ENCODE measurements at regions not wholly inside any gene's neighbourhood (a gene's known extent, or its start where the extent isn't known, plus 50 kb on each side); places are given as distances from the start of the nearest gene placed in this dataset.

GRCh38 chr2:579961-580360 lies 97.2 kb downstream of the TMEM18 start:
- ATAC-seq (ENCODE audit: insufficient number of reproducible peaks, low FRiP score, low read depth) = no peak
- Histone ChIP-seq H3K4me1 (ENCODE audit: control insufficient read depth in 1 of 2, low read depth in 2 of 2) (no peaks in the 10 kb centered on the region), H3K27me3 (replicated peaks; ENCODE audit: insufficient read depth) (no peaks in the 10 kb centered on the region), H3K4me3 (no peak overlapping the region), H3K27ac (no peak overlapping the region), H3K36me3 (no peaks in the 10 kb centered on the region), H3K9me3 (peaks cover 5% of the 10 kb centered on the region)
- no peak for DNase-seq (ENCODE audit: low spot score)
- TF ChIP-seq, protein P1, sequence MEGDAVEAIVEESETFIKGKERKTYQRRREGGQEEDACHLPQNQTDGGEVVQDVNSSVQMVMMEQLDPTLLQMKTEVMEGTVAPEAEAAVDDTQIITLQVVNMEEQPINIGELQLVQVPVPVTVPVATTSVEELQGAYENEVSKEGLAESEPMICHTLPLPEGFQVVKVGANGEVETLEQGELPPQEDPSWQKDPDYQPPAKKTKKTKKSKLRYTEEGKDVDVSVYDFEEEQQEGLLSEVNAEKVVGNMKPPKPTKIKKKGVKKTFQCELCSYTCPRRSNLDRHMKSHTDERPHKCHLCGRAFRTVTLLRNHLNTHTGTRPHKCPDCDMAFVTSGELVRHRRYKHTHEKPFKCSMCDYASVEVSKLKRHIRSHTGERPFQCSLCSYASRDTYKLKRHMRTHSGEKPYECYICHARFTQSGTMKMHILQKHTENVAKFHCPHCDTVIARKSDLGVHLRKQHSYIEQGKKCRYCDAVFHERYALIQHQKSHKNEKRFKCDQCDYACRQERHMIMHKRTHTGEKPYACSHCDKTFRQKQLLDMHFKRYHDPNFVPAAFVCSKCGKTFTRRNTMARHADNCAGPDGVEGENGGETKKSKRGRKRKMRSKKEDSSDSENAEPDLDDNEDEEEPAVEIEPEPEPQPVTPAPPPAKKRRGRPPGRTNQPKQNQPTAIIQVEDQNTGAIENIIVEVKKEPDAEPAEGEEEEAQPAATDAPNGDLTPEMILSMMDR (IDR thresholded peaks at IDR 0.05) = no peak

GRCh38 chr2:579351-579886 lies 97.8 kb downstream of the TMEM18 start:
- TF ChIP-seq, protein P1 (IDR thresholded peaks at IDR 0.05) = no peak

GRCh38 chr2:576292-576691 lies 100.9 kb downstream of the TMEM18 start:
- no peaks in the 10 kb centered on the region for H3K36me3 ChIP-seq
- no peaks in the 10 kb centered on the region for H3K27me3 ChIP-seq (replicated peaks; ENCODE audit: insufficient read depth)
- no peak overlapping the region for H3K27ac ChIP-seq
- H3K4me1 ChIP-seq (ENCODE audit: control insufficient read depth in 1 of 2, low read depth in 2 of 2) = no peaks in the 10 kb centered on the region
- TF ChIP-seq, protein P1 (IDR thresholded peaks at IDR 0.05) = no peak
- no peak for DNase-seq (ENCODE audit: low spot score)
- ATAC-seq (ENCODE audit: insufficient number of reproducible peaks, low FRiP score, low read depth) = no peak
- H3K9me3 ChIP-seq = peaks cover 9% of the 10 kb centered on the region
- H3K4me3 ChIP-seq = no peak overlapping the region

More at GRCh38 chr2:579351-579886, 97.8 kb downstream of the TMEM18 start:
- Histone ChIP-seq H3K27me3 (replicated peaks; ENCODE audit: insufficient read depth) (no peaks in the 10 kb centered on the region), H3K27ac (no peak overlapping the region), H3K4me1 (ENCODE audit: control insufficient read depth in 1 of 2, low read depth in 2 of 2) (no peaks in the 10 kb centered on the region), H3K36me3 (no peaks in the 10 kb centered on the region), H3K4me3 (no peak overlapping the region), H3K9me3 (peaks cover 5% of the 10 kb centered on the region)
- ATAC-seq (ENCODE audit: insufficient number of reproducible peaks, low FRiP score, low read depth) (no peak), DNase-seq (ENCODE audit: low spot score) (no peak)

GRCh38 chr2:575727-576236 lies 101.4 kb downstream of the TMEM18 start:
- TF ChIP-seq, protein P1 (IDR thresholded peaks at IDR 0.05) = no peak
- Histone ChIP-seq H3K4me1 (ENCODE audit: control insufficient read depth in 1 of 2, low read depth in 2 of 2) (no peaks in the 10 kb centered on the region), H3K4me3 (no peak overlapping the region), H3K27me3 (replicated peaks; ENCODE audit: insufficient read depth) (no peaks in the 10 kb centered on the region), H3K27ac (no peak overlapping the region), H3K36me3 (no peaks in the 10 kb centered on the region), H3K9me3 (peaks cover 9% of the 10 kb centered on the region)
- no peak for ATAC-seq (ENCODE audit: insufficient number of reproducible peaks, low FRiP score, low read depth)
- DNase-seq (ENCODE audit: low spot score) = no peak

GRCh38 chr2:575030-575726 lies 102.0 kb downstream of the TMEM18 start:
- no peak for ATAC-seq (ENCODE audit: insufficient number of reproducible peaks, low FRiP score, low read depth)

More at GRCh38 chr2:575030-575726, 102.0 kb downstream of the TMEM18 start:
- Histone ChIP-seq H3K4me1 (ENCODE audit: control insufficient read depth in 1 of 2, low read depth in 2 of 2) (no peaks in the 10 kb centered on the region), H3K4me3 (no peak overlapping the region), H3K27me3 (replicated peaks; ENCODE audit: insufficient read depth) (no peaks in the 10 kb centered on the region), H3K36me3 (no peaks in the 10 kb centered on the region), H3K9me3 (peaks cover 9% of the 10 kb centered on the region), H3K27ac (no peak overlapping the region)
- no peak for DNase-seq (ENCODE audit: low spot score)
- TF ChIP-seq, protein P1 (IDR thresholded peaks at IDR 0.05) = no peak
